ENCODE measurements at regions not wholly inside any gene's neighbourhood (a gene's known extent, or its start where the extent isn't known, plus 50 kb on each side); places are given as distances from the start of the nearest gene placed in this dataset.
A peak's percentile ranks its signal among the peaks of the same experiment; 100 is the strongest.

GRCh38 chrX:137916090-137916746 lies 350.3 kb downstream of the ZIC3 start:
- Histone ChIP-seq H3K4me2 (no peak overlapping the region), H3K4me1 (no peaks in the 10 kb centered on the region), H3K27ac (no peak overlapping the region), H3K9me3 (no peaks in the 10 kb centered on the region), H3K4me3 (no peak overlapping the region)
- TF ChIP-seq ZSCAN20 (CRISPR knock-in tag; IDR thresholded peaks at IDR 0.05), result no peak
- no peak for TF ChIP-seq HES2 (IDR thresholded peaks at IDR 0.05)
- no peak for TF ChIP-seq FOXS1 (CRISPR knock-in tag; IDR thresholded peaks at IDR 0.05)
- no peak for TF ChIP-seq POLR2AphosphoS2 (conservative IDR thresholded peaks at IDR 0.05; ENCODE audit: low read length)
- TF ChIP-seq KDM1A (IDR thresholded peaks at IDR 0.05; ENCODE audit: low read depth), result no peak
- TF ChIP-seq CEBPB (IDR thresholded peaks at IDR 0.05), result no peak
- TF ChIP-seq MYC (IDR thresholded peaks at IDR 0.05; ENCODE audit: borderline replicate concordance, low read length), result no peak
- no peak for TF ChIP-seq JUNB (IDR thresholded peaks at IDR 0.05)
- TF ChIP-seq EHMT2 (IDR thresholded peaks at IDR 0.05; ENCODE audit: low read depth), result no peak
- TF ChIP-seq CHD2 (IDR thresholded peaks at IDR 0.05; ENCODE audit: low read length, partially characterized antibody), result no peak
- WGBS (ENCODE audit: missing lambda C conversion rate), result 3% methylated on average over 3 of the region's 6 CpGs
- ATAC-seq (no peak), DNase-seq (ENCODE audit: low read depth in 1 of 2, low spot score in 1 of 2) (no peak), FAIRE-seq (no peak)
- POLR2A ChIA-PET, result no interaction called here
- CTCF ChIA-PET, result no interaction called here

GRCh38 chrX:137926090-137926489 lies 360.2 kb downstream of the ZIC3 start:
- WGBS (ENCODE audit: missing lambda C conversion rate), result 0% methylated on average over 1 of the region's 1 CpG
- no peaks in the 10 kb centered on the region for H3K9me3 ChIP-seq
- ATAC-seq (no peak), DNase-seq (ENCODE audit: low read depth in 1 of 2, low spot score in 1 of 2) (peak in 1 of 2 experiments; percentile 6), FAIRE-seq (no peak)
- POLR2A ChIA-PET, result no interaction called here
- H3K27ac ChIP-seq, result no peak overlapping the region
- no peak overlapping the region for H3K4me2 ChIP-seq
- no peak overlapping the region for H3K4me3 ChIP-seq
- H3K4me1 ChIP-seq, result no peaks in the 10 kb centered on the region
- TF ChIP-seq HOXB5 (CRISPR knock-in tag; IDR thresholded peaks at IDR 0.05) (no peak), CTCF (IDR thresholded peaks at IDR 0.05) (0 out of 3 replicates have a peak, but pooled peaks have one; percentile 7), HOXB13 (CRISPR knock-in tag; IDR thresholded peaks at IDR 0.05; ENCODE audit: low read depth) (no peak), HMGXB4 (CRISPR knock-in tag; IDR thresholded peaks at IDR 0.05; ENCODE audit: borderline replicate concordance) (no peak), PHF8 (IDR thresholded peaks at IDR 0.05; ENCODE audit: borderline replicate concordance, low read depth) (no peak), SMC3 (IDR thresholded peaks at IDR 0.05) (no peak)
- CTCF ChIA-PET, result no interaction called here

- H3K4me2 ChIP-seq, result no peak overlapping the region
- ChIA-PET CTCF (no interaction called here), POLR2A (no interaction called here)
- ATAC-seq, result no peak
- H3K9me3 ChIP-seq, result peaks cover 3% of the 10 kb centered on the region; the same call in 1 of the 3 replicates
- no peak overlapping the region for H3K4me3 ChIP-seq
- H3K27ac ChIP-seq, result no peak overlapping the region
- DNase-seq (ENCODE audit: low read depth in 1 of 2, low spot score in 1 of 2), result no peak
- no peaks in the 10 kb centered on the region for H3K4me1 ChIP-seq
- 12% methylated on average over 2 of the region's 2 CpGs for WGBS (ENCODE audit: missing lambda C conversion rate)
- peak; percentile 74 for FAIRE-seq
- TF ChIP-seq EP300 (IDR thresholded peaks at IDR 0.05), result no peak
- TF ChIP-seq ZSCAN20 (CRISPR knock-in tag; IDR thresholded peaks at IDR 0.05), result no peak
- TF ChIP-seq TP53 (CRISPR knock-in tag; IDR thresholded peaks at IDR 0.05), result no peak
- no peak for TF ChIP-seq CEBPB (IDR thresholded peaks at IDR 0.05)
- no peak for TF ChIP-seq HMGXB4 (CRISPR knock-in tag; IDR thresholded peaks at IDR 0.05; ENCODE audit: borderline replicate concordance)
- TF ChIP-seq BHLHE40 (IDR thresholded peaks at IDR 0.05; ENCODE audit: low read depth, low read length), result no peak
- TF ChIP-seq, protein P1, sequence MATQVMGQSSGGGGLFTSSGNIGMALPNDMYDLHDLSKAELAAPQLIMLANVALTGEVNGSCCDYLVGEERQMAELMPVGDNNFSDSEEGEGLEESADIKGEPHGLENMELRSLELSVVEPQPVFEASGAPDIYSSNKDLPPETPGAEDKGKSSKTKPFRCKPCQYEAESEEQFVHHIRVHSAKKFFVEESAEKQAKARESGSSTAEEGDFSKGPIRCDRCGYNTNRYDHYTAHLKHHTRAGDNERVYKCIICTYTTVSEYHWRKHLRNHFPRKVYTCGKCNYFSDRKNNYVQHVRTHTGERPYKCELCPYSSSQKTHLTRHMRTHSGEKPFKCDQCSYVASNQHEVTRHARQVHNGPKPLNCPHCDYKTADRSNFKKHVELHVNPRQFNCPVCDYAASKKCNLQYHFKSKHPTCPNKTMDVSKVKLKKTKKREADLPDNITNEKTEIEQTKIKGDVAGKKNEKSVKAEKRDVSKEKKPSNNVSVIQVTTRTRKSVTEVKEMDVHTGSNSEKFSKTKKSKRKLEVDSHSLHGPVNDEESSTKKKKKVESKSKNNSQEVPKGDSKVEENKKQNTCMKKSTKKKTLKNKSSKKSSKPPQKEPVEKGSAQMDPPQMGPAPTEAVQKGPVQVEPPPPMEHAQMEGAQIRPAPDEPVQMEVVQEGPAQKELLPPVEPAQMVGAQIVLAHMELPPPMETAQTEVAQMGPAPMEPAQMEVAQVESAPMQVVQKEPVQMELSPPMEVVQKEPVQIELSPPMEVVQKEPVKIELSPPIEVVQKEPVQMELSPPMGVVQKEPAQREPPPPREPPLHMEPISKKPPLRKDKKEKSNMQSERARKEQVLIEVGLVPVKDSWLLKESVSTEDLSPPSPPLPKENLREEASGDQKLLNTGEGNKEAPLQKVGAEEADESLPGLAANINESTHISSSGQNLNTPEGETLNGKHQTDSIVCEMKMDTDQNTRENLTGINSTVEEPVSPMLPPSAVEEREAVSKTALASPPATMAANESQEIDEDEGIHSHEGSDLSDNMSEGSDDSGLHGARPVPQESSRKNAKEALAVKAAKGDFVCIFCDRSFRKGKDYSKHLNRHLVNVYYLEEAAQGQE (IDR thresholded peaks at IDR 0.05), result no peak
- TF ChIP-seq, protein P2, sequence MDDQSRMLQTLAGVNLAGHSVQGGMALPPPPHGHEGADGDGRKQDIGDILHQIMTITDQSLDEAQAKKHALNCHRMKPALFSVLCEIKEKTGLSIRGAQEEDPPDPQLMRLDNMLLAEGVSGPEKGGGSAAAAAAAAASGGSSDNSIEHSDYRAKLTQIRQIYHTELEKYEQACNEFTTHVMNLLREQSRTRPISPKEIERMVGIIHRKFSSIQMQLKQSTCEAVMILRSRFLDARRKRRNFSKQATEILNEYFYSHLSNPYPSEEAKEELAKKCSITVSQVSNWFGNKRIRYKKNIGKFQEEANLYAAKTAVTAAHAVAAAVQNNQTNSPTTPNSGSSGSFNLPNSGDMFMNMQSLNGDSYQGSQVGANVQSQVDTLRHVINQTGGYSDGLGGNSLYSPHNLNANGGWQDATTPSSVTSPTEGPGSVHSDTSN (IDR thresholded peaks at IDR 0.05), result no peak
- TF ChIP-seq USF2 (IDR thresholded peaks at IDR 0.05), result no peak
Observed at GRCh38 chrX:137929951-137930350, 364.0 kb downstream of the ZIC3 start.

Measured in A549 (cell line).